Erythroblast (primary cell): ENCODE measurements at regions not wholly inside any gene's neighbourhood (a gene's known extent, or its start where the extent isn't known, plus 50 kb on each side); places are given as distances from the start of the nearest gene placed in this dataset.

Experiments
- GATA1 ChIP-seq: IDR thresholded peaks from 2 replicates; pipeline ENCODE4 v1.6.1; 2011; ENCODE audit warnings: low read depth, mild to moderate bottlenecking, control low read depth, low read length, moderate library complexity
- POLR2A ChIP-seq: IDR thresholded peaks from 2 replicates; pipeline ENCODE4 v1.6.1; 2011; ENCODE audit warnings: mild to moderate bottlenecking, low read length

DNA sequence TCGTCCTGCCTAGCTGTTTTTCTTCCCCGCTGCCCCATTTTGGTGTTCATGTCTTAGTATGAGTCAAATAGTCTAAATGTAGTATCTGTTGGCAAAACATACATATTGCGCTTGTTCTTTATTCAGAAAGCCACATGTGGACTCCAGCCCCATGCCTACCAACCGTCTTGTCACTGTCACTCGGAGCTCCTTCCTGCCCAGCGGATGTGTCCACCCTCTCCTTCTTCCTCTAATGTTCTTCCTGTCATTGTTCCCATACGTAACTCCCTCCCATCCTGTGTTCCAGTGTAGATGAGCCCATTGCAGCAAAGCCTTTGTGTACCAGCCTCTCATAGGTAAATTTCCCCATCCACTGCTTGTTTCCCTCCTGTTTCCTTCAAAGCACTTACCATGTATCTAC, 120.5 kb downstream of the TMX1 start:
- TF ChIP-seq POLR2A (no peak), GATA1 (no peak)
